B cell (primary cell): ENCODE measurements at regions not wholly inside any gene's neighbourhood (a gene's known extent, or its start where the extent isn't known, plus 50 kb on each side); places are given as distances from the start of the nearest gene placed in this dataset.

ENCODE experiments used
- EZH2 ChIP-seq: IDR thresholded peaks from 2 replicates; pipeline ENCODE4 v1.6.1; 2012; ENCODE audit warnings: borderline replicate concordance, low read depth, mild to moderate bottlenecking, moderate library complexity, low read length; ENCODE audit not compliant: insufficient read depth, poor library complexity, severe bottlenecking
- TF ChIP-seq, protein P1 (sequence below): fragments of 200-600 bp; IDR thresholded peaks from one replicate; pipeline ENCODE4 v1.8.0; 2022; ENCODE audit warnings: antibody characterized with exemption, mild to moderate bottlenecking

DNA sequence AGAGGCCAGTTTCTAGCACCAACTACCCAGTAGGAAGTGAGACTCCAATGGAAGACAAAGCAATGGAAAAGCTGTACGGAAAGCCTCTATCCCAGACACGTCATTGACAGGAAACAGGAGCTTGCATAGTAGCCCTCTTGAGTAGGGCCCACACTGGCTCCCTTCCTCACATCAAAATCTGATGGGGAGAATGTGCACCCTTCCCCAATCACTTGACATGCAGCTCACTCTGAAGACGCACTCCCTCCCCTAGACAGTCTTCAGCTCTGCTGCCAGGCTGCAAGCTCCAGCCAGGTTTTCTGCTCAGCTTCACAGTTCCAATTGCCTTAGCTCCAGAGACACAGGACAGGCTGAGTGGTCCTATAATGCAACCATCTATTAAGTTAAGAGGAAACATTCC lies 567.8 kb downstream of the EPHB1 start:
- TF ChIP-seq, protein P1, sequence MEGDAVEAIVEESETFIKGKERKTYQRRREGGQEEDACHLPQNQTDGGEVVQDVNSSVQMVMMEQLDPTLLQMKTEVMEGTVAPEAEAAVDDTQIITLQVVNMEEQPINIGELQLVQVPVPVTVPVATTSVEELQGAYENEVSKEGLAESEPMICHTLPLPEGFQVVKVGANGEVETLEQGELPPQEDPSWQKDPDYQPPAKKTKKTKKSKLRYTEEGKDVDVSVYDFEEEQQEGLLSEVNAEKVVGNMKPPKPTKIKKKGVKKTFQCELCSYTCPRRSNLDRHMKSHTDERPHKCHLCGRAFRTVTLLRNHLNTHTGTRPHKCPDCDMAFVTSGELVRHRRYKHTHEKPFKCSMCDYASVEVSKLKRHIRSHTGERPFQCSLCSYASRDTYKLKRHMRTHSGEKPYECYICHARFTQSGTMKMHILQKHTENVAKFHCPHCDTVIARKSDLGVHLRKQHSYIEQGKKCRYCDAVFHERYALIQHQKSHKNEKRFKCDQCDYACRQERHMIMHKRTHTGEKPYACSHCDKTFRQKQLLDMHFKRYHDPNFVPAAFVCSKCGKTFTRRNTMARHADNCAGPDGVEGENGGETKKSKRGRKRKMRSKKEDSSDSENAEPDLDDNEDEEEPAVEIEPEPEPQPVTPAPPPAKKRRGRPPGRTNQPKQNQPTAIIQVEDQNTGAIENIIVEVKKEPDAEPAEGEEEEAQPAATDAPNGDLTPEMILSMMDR, result no peak
- no peak for TF ChIP-seq EZH2
